ENCODE measurements at regions not wholly inside any gene's neighbourhood (a gene's known extent, or its start where the extent isn't known, plus 50 kb on each side); places are given as distances from the start of the nearest gene placed in this dataset.
A peak's percentile ranks its signal among the peaks of the same experiment; 100 is the strongest.
"Not testable (repeated sequence)": the region's sequence is repeated elsewhere in the genome, so short reads cannot be mapped to it uniquely, and the experiment has no call there.

GRCh38 chr9:95391271-95391670 lies 73.8 kb upstream of the FANCC start:
- DNase-seq (ENCODE audit: low spot score): not testable (repeated sequence)

- no peak for DNase-seq (ENCODE audit: low spot score)
These were observed 71.9 kb upstream of the FANCC start for GRCh38 chr9:95389373-95389772.

DNA sequence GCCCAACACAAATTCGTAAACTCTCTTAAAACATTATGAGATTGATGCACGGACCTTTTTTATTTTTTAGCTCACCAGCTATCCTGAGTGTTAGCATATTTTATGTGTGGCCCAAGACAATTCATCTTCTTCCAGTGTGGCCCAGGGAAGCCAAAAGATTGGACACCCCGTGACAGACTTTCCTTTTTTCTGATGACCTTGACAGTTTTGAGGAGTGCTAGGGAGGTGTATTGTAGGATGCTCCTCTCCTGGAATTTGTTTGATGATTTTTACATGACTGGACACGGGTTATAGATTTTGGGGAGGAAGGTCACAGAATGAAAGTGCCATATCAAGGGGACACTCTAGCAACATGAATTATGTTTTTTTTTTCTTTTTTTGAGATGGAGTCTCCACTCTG lies 69.3 kb upstream of the FANCC start:
- DNase-seq (ENCODE audit: low spot score): no peak

- DNase-seq (ENCODE audit: low spot score): no peak
These were observed 68.0 kb upstream of the FANCC start for GRCh38 chr9:95385521-95385920.

DNA sequence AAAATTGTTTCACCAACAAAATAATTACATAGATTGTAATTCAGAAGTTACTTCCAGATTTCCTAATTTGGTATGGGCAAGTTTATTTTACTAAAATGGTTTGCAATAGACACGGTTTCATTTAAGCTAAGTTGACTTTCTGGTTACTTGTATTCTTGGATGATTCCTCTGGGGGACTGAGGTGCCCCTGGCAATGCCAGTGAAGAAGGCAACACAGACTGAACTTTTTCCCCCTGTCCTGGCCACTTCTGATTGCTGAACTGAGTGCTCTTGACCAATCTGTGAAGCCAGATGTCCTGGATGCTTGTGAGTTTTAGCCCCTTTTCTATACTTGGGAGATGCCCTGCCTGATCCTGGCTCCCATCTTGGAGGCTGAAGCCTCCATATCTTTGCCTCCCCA lies 66.3 kb upstream of the FANCC start:
- DNase-seq (ENCODE audit: low spot score): no peak

DNA sequence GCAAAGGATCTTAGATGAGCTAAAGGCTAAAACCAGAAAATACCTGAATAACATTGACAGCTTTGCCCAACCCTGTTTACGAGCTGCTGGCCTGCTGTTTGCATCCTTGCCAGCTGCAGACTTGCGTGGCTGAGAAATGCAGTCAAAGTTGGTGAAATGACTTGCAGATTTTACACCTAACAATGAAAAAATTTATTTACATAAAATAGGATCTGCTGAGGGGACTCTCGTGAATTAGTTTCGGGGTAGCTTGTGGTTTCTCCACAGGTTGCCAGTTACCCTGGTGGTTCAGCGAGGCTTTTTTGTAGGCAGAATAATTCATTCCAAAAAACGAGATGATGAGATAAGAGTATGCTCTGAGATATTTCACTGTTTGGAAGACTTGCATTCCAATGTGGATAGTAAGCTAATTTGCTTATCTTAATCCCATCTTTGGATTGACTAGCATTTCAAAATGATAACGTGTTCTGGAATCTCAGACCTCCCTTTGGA lies 65.7 kb upstream of the FANCC start:
- DNase-seq (ENCODE audit: low spot score): peak; percentile 20

DNA sequence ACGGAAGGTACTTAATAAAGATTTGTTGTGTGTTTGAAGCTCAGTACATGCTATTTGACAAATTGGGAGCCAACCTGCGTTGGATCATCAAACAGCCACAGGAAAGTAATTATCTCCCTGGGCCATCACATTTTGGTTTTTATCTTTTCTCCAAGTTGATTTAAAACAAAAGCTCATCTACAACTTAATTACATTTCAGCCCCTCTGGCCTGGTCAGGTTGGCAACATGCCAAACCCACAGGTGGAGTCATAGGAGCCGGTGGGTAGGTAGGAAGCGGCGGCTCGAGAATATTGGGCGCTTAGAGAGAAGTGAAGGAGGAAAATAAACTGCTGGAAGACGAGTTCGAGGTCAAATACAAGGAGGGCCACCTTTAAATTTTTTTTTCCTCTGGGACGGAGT lies 64.9 kb upstream of the FANCC start:
- peak; percentile 9 for DNase-seq (ENCODE audit: low spot score)

- DNase-seq (ENCODE audit: low spot score): no peak
These were observed 63.7 kb upstream of the FANCC start for GRCh38 chr9:95381221-95381620.

DNA sequence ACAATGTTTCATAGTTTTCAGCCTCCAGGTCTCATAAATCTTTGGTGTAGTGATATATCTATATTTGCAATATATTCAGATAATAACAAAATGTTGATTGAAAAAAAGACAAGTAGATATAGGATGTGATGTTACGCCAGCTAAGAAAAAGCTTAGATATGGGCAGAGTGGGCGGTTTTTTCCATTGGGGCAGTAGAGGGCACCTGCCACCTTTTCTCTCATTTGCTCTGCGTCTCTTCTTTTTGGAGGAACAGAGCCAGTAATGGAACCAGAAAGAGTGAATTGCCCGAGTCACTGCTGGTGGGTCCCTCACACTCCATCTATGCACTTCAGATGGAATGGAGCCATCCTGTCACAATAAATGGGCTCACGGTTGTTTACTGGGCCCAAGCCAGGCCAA lies 62.1 kb upstream of the FANCC start:
- DNase-seq (ENCODE audit: low spot score): no peak

- no peak for DNase-seq (ENCODE audit: low spot score)
These were observed 56.4 kb upstream of the FANCC start for GRCh38 chr9:95373782-95374487.

DNA sequence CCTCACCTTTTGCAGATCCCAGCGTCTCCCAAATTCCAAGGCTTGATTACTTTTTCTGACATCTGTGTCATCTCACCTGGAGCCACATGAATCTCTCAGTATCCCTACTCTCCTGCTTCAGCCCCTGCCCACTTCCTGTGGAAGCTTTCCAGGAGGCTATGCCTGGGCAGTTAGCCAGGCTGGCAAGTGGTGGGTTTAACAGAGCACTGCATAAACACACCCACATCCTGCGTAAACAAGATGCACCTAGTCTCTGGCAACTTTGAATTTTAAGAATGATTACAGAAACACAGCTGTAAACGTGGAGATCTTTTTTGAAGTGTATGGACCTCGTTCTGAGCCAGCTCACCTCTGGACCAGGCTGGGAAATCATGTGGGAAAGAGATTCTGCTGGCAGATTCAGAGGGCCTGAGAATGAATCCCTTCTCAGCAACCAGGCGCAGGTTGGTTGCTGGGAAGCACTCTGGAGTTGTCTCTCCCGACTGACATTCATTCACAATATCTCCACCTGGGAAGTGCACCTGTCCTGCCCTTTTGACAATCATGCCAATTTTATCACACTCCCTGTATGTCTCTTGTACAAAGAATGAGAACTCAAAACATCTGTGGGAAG lies 55.7 kb upstream of the FANCC start:
- peak; percentile 61 for DNase-seq (ENCODE audit: low spot score)

DNA sequence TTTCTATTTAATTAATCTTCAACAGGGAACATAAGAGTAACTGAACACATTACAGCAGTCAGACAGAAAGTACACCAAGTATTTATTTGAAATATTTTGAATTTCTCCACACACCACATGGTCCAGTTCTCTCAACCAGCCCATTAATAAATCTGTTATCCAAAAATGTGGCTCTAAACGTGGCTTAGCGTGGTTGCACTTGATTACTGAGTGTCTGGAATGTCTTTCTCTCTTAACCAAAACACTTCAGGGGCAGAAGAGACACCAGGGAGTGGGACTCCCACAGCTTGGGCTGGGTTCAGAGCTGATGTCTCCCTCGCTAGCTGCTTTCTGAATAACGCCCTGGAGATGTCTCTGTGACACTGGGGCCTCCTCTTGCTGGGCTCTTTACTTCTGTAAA lies 52.6 kb upstream of the FANCC start:
- DNase-seq (ENCODE audit: low spot score): no peak

- DNase-seq (ENCODE audit: low spot score): no peak
These were observed 51.1 kb upstream of the FANCC start for GRCh38 chr9:95368377-95369160.

Data from kidney tubule cell (primary cell).